ENCODE measurements at regions not wholly inside any gene's neighbourhood (a gene's known extent, or its start where the extent isn't known, plus 50 kb on each side); places are given as distances from the start of the nearest gene placed in this dataset.

DNA sequence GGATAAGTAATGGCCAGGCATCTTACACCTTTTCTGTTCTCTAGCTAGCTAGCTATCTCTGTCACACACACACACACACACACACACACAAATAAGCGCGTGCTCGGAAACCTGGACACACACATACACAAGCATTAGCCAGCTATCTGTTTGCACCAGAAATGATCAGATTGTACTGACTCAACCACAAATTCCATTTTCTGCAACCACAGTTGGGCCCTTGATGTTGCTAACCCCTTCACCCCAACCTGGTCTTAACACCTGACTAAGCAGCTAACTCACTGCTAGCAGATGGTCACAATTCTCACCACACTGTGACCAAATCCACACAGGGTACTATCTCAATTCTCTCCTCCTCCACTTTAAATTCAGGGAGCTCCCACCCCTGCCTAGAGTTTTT is 183.0 kb upstream of the THBS1 start:
- no peaks in the 10 kb centered on the region for H3K9me3 ChIP-seq
- WGBS (ENCODE audit: missing lambda C conversion rate), result 97% methylated on average over 3 of the region's 3 CpGs
- no peak for TF ChIP-seq FOSL2 (IDR thresholded peaks at IDR 0.05)
- TF ChIP-seq FOSL2 (CRISPR knock-in tag; IDR thresholded peaks at IDR 0.05), result no peak
- no peak for TF ChIP-seq HDAC2 (IDR thresholded peaks at IDR 0.05)
- no peak overlapping the region for H3K4me2 ChIP-seq
- POLR2A ChIA-PET, result no interaction called here
- DNase-seq (ENCODE audit: low read depth in 1 of 2, low spot score in 1 of 2) (no peak), ATAC-seq (no peak), FAIRE-seq (no peak)
- no peak overlapping the region for H3K4me3 ChIP-seq
- no peak overlapping the region for H3K27ac ChIP-seq
- H3K4me1 ChIP-seq, result peaks cover 23% of the 10 kb centered on the region
- CTCF ChIA-PET, result interaction anchor here (1.4 to 1.8 kb wide), 2 partner anchors 15 to 182 kb away, joined by 3 to 4 read pairs; no protein-coding TSS in a partner anchor

DNA sequence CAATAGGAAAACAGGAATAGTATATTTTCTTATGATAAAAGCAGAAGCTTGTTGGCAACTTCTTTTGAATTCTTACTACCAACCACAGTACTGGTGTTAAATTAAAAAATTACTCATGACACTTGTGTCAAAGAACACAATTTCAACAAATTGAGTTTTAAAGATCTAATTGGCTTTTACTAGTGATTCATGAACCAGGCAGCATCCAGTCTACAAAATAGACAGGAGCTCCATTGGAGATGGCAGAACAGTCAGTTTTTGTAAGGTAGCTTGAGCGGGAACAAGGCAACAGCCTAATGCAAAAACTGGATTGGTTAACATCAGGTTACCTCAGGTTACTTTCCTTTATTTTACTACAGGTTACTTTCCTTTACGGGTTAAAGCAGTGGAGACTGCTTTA is 181.3 kb upstream of the THBS1 start:
- ChIA-PET POLR2A (no interaction called here), CTCF (no interaction called here)
- FAIRE-seq (no peak), ATAC-seq (no peak), DNase-seq (ENCODE audit: low read depth in 1 of 2, low spot score in 1 of 2) (no peak)
- no peak overlapping the region for H3K4me2 ChIP-seq
- peaks cover 21% of the 10 kb centered on the region for H3K4me1 ChIP-seq
- WGBS (ENCODE audit: missing lambda C conversion rate), result 95% methylated on average over 2 of the region's 2 CpGs
- TF ChIP-seq RFX5 (IDR thresholded peaks at IDR 0.05), result no peak
- TF ChIP-seq CBX2 (IDR thresholded peaks at IDR 0.05; ENCODE audit: borderline replicate concordance, low read depth), result no peak
- TF ChIP-seq SMC3 (IDR thresholded peaks at IDR 0.05), result no peak
- H3K9me3 ChIP-seq, result no peaks in the 10 kb centered on the region
- H3K27ac ChIP-seq, result no peak overlapping the region
- no peak overlapping the region for H3K4me3 ChIP-seq

DNA sequence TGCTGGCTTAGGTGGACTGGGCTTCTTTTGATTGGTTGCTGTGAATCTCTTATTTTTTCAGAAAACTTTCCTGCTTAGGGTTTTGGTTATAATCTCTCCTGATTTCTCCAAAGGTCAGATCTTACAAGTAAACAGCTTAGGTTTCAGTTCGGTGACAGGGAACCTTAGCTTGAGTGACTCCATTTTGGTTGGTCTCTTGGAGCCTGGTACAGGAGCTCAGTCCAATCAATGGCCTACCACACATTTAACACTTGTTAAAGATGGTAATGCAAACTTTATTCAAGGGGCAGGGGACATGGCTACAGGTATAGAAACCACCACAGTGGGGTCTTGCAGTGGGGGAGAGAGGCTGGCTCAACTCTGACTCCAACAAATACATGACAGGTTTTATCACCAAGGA is 180.9 kb upstream of the THBS1 start:
- DNase-seq (ENCODE audit: low read depth in 1 of 2, low spot score in 1 of 2) (no peak), FAIRE-seq (no peak), ATAC-seq (no peak)
- Histone ChIP-seq H3K4me3 (no peak overlapping the region), H3K9me3 (no peaks in the 10 kb centered on the region), H3K4me2 (no peak overlapping the region), H3K27ac (no peak overlapping the region), H3K4me1 (peaks cover 21% of the 10 kb centered on the region)
- CTCF ChIA-PET, result no interaction called here
- POLR2A ChIA-PET, result no interaction called here
- TF ChIP-seq RNF2 (IDR thresholded peaks at IDR 0.05; ENCODE audit: borderline replicate concordance, low read depth), result no peak
- TF ChIP-seq TP53 (CRISPR knock-in tag; IDR thresholded peaks at IDR 0.05), result no peak
- 88% methylated on average over 1 of the region's 1 CpG for WGBS (ENCODE audit: missing lambda C conversion rate)

DNA sequence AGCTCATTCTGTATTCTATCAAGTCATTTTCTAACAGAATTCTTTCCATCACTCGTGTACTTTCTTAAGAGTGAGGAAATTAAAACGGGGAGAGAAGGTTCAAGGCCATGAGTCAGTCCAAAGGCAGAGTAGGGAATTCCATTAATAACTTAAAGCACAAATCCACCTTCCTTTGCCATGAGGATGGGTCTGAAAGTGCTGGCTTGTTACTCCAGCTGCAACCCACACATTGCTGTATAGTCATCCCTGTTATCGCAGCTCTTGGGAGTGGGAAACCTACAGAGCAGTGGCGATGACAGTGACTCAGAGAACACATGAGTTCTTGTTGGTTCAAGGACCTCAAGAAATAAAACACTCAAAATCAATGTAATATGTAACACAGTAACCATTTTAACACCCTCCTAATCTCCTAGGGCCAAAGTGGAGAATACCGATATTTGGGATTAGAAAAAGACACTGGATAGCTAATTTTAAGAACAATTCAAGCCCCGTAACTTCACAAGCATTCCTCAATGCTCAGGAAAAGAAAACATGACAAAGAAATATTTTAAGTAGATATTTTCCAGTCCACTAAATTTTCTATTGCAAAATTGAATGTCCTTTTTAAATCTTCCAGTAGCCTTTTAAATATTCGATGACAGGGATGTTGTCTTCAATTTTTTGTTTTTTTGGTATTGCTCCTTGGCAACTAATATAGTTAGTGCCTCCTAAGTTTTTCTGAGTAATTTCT is 179.9 kb upstream of the THBS1 start:
- DNase-seq (ENCODE audit: low read depth in 1 of 2, low spot score in 1 of 2), result no peak
- no peak overlapping the region for H3K4me3 ChIP-seq
- no peak for FAIRE-seq
- ATAC-seq, result no peak
- H3K9me3 ChIP-seq, result no peaks in the 10 kb centered on the region
- 85% methylated on average over 7 of the region's 7 CpGs for WGBS (ENCODE audit: missing lambda C conversion rate)
- POLR2A ChIA-PET, result no interaction called here
- H3K4me1 ChIP-seq, result peaks cover 25% of the 10 kb centered on the region
- no peak for TF ChIP-seq HOXB13 (CRISPR knock-in tag; IDR thresholded peaks at IDR 0.05; ENCODE audit: low read depth)
- TF ChIP-seq, protein P1, sequence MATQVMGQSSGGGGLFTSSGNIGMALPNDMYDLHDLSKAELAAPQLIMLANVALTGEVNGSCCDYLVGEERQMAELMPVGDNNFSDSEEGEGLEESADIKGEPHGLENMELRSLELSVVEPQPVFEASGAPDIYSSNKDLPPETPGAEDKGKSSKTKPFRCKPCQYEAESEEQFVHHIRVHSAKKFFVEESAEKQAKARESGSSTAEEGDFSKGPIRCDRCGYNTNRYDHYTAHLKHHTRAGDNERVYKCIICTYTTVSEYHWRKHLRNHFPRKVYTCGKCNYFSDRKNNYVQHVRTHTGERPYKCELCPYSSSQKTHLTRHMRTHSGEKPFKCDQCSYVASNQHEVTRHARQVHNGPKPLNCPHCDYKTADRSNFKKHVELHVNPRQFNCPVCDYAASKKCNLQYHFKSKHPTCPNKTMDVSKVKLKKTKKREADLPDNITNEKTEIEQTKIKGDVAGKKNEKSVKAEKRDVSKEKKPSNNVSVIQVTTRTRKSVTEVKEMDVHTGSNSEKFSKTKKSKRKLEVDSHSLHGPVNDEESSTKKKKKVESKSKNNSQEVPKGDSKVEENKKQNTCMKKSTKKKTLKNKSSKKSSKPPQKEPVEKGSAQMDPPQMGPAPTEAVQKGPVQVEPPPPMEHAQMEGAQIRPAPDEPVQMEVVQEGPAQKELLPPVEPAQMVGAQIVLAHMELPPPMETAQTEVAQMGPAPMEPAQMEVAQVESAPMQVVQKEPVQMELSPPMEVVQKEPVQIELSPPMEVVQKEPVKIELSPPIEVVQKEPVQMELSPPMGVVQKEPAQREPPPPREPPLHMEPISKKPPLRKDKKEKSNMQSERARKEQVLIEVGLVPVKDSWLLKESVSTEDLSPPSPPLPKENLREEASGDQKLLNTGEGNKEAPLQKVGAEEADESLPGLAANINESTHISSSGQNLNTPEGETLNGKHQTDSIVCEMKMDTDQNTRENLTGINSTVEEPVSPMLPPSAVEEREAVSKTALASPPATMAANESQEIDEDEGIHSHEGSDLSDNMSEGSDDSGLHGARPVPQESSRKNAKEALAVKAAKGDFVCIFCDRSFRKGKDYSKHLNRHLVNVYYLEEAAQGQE (IDR thresholded peaks at IDR 0.05), result no peak
- TF ChIP-seq, protein P2, sequence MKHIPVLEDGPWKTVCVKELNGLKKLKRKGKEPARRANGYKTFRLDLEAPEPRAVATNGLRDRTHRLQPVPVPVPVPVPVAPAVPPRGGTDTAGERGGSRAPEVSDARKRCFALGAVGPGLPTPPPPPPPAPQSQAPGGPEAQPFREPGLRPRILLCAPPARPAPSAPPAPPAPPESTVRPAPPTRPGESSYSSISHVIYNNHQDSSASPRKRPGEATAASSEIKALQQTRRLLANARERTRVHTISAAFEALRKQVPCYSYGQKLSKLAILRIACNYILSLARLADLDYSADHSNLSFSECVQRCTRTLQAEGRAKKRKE (CRISPR knock-in tag; IDR thresholded peaks at IDR 0.05; ENCODE audit: low read depth), result no peak
- no peak for TF ChIP-seq TFCP2L1 (CRISPR knock-in tag; IDR thresholded peaks at IDR 0.05)
- TF ChIP-seq, protein P3, sequence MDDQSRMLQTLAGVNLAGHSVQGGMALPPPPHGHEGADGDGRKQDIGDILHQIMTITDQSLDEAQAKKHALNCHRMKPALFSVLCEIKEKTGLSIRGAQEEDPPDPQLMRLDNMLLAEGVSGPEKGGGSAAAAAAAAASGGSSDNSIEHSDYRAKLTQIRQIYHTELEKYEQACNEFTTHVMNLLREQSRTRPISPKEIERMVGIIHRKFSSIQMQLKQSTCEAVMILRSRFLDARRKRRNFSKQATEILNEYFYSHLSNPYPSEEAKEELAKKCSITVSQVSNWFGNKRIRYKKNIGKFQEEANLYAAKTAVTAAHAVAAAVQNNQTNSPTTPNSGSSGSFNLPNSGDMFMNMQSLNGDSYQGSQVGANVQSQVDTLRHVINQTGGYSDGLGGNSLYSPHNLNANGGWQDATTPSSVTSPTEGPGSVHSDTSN (IDR thresholded peaks at IDR 0.05), result no peak
- no peak for TF ChIP-seq RARB (CRISPR knock-in tag; IDR thresholded peaks at IDR 0.05)
- CTCF ChIA-PET, result interaction anchor here (1.1 kb wide), 1 partner anchor 11 kb away, joined by 3 read pairs; no protein-coding TSS in a partner anchor
- H3K27ac ChIP-seq, result no peak overlapping the region
- no peak overlapping the region for H3K4me2 ChIP-seq

All from A549 (cell line).